ENCODE measurements at regions not wholly inside any gene's neighbourhood (a gene's known extent, or its start where the extent isn't known, plus 50 kb on each side); places are given as distances from the start of the nearest gene placed in this dataset.
"Not testable (repeated sequence)": the region's sequence is repeated elsewhere in the genome, so short reads cannot be mapped to it uniquely, and the experiment has no call there.

DNA sequence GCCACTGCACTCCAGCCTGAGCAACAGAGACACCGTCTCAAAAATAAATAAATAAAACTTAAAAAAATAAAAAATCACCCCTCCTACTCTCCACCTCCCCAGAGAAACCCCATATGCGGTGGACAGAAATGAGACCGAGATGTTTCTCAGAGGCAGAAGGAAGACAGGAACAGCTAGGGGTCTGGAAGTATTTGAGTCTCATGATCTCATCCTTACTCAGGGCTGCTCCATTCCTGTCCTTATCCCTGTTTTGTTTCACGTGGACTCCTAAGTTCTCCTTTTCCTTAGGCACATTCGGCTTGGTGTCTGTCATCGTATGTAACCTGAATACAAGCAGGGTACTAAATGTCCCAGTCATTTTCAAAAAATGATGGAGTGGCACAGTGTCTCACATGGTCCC, 76.1 kb downstream of the C9orf50 start:
- no peak for DNase-seq

DNA sequence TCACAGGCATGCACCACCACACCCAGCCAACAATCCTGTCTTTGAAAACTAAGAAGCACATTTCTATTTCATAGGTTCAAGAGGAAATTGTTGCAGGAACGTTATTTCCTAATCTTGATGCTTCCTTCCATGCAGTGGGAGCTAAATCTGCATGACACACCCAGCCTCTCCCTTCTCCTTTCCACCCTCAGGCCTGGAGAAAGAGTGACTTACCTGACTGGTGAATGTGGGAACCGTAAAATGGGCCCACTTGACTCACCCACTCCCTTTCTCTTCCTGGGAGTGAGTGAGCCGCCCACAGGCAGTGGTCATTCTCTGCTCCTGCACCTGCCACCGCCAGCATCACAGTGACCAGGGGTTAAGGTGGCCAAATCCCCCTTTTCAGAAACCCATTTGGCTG, 78.2 kb downstream of the C9orf50 start:
- no peak for DNase-seq

DNA sequence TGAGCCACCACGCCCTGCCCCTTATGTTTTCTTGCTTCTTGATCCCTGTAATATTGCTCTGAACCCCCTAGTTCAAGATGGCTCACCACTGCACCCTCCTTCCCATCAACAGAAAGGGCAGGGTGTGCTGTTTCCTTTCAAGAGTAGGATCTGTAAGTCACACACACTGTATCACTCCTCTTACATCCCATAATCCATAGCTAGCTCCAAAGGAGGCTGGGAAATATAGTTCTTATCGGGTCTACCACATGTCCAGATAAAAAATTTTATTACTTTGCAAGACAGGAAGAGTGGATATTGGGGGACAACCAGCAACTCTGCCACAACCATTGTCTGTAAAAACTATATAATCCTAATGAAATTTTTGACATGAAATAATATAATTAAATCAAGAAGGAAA, 79.6 kb downstream of the C9orf50 start:
- no peak for DNase-seq

DNA sequence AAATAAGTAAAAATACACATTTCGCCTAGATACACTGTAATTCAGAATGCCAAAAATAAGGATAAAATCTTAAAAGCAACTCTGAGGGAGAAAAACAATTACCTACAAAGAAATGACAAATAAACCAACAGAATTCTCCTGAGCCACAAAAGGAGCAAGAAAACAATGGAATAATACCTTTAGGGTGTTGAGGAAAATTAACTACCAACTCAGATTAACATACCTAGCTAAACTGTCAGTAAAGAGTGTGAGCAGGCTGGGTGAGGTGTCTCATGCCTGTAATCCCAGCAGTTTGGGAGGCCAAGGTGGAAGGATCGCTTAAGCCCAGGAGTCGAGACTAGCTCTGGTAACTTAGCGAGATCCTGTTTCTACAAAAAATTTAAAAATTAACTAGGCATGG, 81.5 kb downstream of the C9orf50 start:
- no peak for DNase-seq

DNA sequence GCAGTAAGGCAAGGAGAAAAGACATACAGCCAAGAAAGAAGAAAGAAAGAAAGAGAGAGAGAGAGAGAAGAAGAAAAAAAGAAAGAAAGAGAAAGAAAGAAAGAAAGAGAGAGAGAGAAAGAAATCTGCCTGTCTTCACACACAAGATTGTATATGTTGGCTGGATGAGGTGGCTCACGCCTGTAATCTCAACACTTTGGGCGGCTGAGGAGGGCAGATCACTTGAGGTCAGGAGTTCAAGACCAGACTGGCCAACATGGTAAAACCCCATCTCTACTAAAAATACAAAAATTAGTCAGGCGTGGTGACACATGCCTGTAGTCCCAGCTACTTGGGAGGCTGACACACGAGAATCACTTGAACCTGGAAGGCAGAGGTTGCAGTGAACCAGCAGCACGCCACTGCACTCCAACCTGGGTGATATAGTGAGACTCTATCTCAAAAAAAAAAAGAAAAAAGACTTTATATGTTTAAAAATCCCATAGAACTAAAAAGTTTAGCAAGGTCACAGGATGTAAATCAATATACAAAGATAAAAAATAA, 89.0 kb downstream of the C9orf50 start:
- not testable (repeated sequence) for DNase-seq

DNA sequence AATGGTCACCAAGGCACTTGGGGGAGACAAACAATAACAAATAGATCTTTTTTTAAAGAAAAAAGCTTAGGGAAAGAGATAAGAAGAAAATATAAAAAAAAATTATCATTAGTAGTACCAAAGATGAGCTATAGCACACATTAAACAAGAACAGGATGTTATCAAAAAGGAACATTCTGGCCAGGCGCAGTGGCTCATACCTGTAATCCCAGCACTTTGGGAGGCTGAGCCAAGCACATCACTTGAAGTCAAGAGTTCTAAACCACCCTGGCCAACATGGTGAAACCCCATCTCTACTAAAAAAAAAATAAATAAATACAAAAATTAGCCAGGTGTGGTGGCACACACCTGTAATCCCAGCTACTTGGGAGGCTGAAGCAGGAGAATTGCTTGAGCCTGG, 92.9 kb downstream of the C9orf50 start:
- DNase-seq: not testable (repeated sequence)

DNA sequence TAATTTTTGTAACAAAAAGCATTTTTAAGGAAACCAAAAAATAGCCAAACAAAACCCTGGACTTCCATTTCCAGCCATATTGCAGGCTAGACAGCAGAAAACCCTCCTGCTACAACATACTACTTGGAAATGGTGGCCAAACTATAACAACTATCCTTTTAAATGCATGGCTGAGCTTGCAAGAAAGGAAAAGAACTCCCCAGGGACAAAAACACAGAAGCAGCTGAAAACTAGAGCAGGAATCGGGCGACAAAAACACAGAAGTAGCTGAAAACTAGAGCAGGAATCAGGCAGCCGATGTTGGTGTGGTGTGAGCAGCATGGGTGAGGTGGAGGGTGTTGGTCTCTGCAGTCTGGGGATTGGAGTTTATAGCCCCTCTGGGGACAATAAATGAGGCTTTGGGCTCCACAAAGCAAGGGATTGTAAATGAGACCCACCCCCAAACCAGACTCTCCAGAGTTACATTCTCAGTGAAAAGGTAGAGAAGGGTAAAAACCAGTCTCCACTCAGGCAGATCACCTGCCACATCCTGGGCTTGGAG, 95.2 kb downstream of the C9orf50 start:
- no peak for DNase-seq

DNA sequence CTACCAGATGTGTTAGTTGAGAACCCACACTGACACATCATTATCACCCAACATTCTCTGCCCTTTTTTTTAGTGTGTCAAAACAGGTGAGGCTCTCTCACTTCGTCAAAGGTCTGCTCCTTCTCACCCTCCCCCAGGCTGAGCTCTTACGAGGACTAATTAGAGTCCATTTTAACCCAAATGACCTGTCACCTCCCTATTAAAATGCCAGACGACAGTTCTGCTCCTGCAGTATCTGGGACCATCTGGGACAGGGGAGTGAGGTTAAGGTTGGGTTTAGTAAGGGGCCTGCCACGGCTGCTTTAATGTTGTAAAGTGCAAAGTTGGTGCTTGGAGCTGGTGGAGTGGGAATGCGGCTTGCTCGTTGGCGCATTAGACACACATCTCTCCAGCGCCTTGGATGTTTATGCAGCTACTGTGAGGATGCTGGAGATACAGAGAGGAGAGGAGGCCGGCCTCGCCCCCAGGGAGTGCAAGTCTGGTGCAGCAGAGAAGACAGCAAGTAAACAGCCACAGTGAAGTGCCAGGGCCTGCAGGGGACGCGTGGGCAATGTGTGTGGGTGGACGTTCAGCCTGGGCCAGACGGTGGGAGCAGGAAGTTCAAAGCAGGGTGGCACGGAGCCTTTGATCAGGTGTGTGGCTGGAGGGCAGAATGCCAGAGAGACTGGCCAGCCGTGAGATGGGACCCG, 96.2 kb downstream of the C9orf50 start:
- no peak for DNase-seq

DNA sequence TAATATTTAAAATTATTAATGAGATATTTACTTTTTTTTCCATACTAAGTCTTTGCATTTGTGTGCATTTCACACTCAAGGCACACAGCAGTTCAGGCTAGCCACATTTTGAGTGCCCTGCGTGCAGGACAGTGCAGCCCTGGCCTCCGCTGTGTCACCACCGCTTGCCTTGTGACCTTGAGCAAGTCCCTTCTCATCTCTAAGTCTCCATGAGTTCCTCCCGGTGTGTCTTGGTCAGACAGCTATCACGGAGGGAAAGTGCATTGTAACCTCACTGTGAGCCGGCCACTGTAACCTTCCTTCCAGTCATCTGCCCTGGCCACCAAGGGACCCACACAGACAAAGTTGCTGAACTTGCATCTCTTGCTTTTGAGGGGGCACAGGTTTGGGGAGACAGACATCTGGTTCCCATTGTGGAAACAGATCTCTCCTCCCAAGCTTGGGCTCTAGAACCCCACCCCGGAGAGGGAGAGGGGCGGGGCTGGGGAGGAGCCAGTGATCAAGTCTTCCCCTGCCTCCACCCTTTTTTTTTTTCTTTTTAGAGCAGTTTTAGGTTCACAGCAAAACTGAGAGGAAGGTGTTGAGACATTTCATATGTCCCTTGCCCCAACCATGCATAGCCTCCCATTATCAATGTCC, 96.8 kb downstream of the C9orf50 start:
- no peak for DNase-seq

DNA sequence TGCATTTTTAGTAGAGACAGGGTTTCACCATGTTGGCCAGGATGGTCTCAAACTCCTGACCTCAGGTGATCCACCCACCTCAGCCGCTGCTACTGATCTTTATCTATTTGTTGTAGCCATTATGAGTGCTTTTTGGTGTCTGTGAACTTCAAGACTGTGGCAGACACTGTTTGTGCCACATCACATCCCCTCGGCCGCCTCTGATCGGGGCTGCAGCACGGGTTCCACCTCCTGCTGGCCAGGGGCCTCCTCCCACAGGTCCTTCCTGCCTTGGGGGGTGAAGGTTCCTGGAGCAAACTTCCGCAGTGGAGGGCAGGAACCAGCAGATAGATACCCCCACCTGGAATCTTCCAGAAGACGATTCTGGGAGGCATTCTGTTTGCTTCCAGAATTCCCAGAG, 98.5 kb downstream of the C9orf50 start:
- DNase-seq: no peak

DNA sequence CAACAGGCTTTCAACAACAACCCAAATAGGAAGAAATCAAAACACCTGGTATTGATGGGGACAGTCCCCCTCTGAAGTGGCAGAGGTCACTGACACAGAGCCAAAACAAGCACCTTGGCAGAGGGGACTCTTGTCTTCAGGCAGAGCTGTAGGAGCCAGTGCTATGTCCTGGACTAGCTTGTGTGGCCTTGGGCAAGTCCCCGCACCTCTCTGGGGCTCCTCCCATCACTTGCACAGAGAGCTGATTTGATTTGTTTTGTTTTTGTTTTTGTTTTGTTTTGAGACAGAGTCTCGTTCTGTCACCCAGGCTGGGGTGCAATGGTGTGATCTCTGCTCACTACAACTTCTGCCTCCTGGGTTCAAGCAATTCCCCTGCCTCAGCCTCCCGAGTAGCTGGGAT, 100.8 kb downstream of the C9orf50 start:
- DNase-seq: no peak

DNA sequence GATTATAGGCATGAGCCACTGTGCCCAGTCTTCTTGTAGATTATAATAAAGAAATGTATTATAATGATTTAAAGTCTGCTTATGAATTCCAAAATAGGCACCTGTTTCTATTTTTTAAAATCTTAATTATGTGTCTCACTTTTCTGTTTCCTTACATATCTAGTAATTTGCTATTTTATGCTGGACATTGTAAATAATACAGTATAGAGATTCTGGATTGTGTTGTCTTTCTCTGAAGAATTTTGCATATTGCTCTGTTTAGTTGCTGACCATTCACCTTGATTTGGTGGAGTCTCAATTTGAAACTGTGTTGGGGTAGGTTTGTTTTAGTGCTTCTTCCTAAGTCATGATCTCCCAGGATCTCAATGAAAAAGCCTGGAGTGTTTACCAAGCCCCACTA, 102.8 kb downstream of the C9orf50 start:
- DNase-seq: no peak

DNA sequence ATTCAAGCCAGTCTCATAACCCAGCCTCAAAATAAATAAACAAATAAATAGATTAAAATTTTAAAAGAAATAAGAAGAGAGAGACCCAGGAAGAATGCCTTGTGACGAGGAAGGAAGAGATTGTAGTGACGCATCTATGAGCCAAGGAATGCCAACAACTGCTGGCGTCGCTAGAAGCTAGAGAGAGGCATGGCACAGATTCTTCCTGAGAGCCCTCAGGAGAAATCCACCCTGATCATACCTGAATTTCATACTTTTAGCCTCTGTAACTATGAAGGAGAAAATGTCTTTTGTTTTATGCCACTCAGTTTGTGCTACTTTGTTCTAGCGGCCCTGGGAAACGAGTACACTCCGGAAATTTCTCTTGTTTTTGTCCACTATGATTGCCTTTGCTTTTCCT, 103.9 kb downstream of the C9orf50 start:
- no peak for DNase-seq

DNA sequence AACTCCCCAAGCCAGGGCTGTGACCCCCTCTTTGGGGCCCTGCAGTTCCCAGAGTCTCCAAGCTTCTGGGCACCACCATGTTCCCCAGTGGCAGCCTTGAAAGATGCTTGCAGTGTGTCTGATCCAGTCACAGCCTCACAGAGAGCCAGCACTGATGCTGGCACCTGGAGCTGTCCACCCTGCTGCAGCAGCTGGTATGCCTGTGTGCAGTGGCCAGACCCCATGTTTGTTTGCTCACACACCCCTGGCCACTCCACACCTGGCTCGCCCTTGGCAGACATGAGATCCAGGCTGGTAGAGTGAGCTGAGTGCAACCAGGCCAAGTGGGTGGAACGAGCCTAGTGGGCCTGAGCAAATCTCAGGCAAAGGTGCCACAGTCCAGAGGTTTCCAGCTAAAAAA, 106.0 kb downstream of the C9orf50 start:
- DNase-seq: no peak

DNA sequence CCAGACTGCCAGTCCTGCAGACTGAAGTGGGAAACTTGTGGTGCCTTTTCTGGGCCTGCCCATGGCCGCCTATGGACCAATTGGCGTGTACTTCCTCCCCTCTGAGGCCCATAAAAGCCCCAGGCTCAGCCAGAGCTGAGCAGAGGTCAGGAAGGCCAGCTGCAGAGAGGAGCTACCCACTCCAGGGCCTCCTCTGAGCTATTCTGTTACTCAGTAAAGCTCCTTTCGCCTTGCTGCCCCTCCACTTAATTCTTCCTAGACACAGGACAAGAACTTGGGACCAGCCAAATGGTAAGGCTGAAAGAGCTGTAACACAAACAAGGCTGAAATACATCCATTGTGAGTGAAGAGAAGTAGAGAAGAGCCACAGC, 106.4 kb downstream of the C9orf50 start:
- DNase-seq: no peak

DNA sequence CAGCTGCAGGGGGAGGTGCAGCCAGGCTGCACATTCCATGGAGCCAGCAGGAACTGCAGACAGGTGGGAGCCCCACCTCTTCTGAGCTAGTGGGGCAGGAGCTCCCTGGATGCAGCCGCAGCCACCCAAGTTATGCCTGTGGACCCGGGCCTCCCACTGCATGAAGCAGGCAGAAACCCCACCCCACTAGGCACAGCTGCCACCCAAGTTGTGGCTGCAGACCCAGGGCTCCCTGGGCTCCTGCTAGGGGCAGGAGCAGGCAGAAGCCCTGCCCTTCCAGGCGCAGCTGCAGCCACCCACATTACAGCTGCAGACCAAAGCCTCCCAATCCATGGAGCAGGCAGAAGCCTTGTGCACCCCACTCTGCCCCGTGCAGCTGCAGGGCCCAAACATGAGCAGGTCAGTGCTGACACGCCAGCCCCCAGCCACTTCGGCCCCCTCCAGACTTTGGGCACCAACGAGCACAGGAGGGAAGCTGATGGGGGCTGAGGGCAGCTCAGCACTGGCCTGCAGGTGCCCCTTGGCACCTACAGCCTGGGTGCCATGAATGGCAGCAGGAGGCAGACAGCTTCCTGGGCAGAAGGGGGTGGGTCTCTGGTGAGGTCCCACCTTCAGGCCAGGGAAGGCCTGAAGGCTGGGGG, 106.9 kb downstream of the C9orf50 start:
- DNase-seq: no peak

DNA sequence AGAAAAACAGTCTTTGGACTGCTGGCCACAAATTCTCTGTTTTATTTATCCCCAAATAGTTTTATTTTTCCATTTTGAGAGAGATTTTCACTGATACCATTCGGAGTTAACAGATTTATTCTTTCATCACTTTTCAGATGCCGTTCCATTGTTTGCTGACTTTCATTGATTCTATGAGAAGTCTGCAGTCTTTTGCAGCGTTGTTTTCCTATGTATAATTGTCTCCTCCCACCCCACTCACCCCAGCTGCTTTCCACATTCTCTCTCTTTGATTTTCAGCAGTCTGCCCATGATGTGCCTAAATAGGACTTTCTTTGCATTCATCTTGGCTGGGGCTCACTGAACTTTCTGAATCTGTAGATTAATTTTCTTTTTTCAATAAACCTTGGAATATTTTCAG, 107.6 kb downstream of the C9orf50 start:
- no peak for DNase-seq

DNA sequence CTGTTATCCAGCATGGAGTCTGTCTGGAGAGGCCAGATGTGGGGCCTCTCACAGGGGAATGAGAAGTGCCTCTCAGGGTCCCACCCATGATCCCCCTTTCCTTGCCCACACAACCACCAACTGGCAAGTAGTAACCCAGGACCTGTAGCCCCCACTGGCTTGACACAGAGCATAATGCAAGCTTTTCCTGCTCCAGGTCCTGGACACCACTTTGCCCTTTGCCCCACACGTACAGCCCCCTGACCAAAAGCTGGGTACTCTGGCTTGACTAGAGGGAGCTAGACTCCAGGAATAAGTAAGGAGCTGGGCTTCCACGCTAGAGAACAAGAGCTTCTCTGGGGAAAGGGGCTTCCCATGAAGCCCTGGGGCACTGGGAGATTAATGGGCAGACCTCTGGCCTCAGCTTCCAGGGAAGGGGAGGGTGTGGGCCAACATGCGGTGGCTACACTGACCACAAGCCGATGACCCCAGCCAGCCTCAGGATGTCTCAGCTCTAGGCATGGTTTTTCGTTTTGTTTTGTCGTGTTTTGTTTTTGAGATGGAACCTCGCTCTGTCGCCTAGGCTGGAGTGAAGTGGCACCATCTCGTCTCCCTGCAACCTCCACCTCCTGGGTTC, 109.5 kb downstream of the C9orf50 start:
- DNase-seq: no peak

DNA sequence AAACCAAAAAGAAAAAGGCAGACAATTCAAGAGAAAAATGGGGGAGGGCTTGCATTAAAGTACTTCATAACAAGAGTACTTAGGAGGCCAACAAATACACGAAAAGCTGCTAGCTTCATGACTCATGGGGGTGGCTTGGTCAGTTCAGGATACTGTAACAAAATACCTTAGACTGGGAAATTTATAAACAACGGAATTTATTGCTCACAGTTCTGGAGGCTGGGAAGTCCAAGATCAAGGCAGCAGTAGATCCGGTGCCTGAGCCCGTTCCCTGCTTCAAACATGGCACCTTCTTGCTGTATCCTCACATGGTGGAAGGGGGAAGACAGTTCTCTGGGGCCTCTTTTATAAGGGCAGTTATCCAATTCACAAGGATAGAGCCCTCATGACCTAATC, 111.4 kb downstream of the C9orf50 start:
- no peak for DNase-seq

DNA sequence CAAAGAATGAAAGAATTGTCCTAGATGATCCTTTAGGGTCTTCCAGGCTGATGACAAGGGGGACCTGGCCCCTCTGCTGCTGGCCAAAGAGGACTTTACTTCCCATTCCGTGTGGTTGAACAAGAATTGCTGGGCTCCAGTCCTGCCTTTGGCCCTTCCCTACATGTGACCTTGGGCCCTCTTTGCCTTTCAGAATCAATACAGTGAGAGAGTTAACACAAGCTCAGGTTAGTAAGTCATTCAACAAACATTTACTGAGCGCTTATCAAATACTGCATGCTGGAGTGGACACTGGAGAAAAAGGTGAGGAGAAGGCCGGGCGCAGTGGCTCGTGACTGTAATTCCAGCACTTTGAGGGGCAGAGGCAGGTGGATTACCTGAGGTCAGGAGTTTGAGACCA, 113.1 kb downstream of the C9orf50 start:
- DNase-seq: no peak

DNA sequence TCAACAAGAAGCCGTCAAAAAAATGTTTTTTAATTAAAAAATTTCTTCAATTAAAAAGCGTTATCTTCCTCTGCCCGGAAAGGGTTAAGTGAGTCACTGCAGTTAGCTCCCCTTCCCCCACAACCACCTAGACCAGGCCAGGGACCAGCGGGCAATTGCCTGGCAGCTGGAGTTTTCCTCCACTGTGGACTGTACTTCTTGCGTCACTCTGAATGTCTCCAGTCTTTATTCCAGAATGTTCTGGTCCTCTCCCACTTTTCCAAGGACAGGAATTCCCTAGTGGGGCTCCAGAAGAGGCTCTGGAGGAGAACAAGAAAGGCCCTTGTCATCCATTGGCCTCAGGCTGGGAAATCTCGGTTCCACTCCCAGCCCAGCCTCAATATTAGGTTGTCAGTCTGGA, 114.0 kb downstream of the C9orf50 start:
- no peak for DNase-seq

DNA sequence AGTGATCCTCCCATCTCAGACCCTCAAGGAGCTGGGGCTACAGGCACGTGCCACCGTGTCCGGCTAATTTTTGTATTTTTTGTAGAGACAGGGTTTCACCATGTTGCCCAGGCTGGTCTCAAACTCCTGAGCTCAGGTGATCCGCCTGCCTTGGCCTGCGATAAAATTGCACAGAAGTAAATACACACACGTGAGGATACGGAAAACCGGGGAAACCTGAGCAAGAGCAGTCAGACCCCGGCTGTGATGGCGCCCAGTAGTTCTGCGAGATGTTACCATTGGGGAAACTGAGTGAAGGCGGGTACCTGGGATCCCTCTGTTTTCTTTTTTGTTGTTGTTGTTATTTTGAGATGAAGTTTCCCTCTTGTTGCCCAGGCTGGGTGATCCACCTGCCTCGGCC, 114.9 kb downstream of the C9orf50 start:
- no peak for DNase-seq

DNA sequence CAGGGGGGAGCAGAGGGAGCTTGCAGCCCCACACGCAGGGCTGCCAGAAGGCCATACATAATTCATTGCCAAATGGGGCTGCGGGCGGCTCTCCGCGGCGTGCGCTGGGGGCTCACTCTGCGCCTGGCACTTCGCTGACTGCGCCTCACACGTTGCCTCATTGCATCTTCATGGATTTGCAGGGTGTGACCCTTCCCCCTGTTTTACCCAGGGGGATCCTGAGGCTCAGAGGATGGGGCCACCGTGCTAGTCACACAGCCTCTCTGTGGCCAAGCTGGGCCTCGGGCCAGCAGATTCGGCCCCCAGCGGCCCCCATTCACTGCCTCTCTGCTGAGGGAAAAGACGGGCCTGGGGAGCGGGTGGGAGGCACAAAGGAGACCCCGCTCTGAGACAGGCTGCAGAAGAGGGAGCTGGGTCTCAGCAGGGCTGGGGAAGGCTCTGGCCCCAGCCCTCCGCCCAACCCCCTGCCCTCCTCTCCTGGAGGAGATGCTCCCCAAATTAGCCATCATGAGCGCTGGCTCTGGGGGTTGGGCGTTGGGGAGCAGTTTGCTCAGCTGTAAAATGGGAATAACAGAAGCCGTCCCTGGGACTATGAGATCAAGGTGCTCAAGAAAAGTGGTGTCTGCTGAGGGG, 115.5 kb downstream of the C9orf50 start:
- no peak for DNase-seq
